Stomach (tissue), 4 donors: ENCODE measurements at regions not wholly inside any gene's neighbourhood (a gene's known extent, or its start where the extent isn't known, plus 50 kb on each side); places are given as distances from the start of the nearest gene placed in this dataset.

Experiments
- CTCF ChIP-seq, 7 experiments: fragments of 450-650 bp in 4 of 7; fragments of 200-600 bp in 3 of 7; sonication (generic) in 3 of 7; IDR thresholded peaks; one replicate each; pipeline ENCODE4 v1.5.1; 2016 to 2019; ENCODE audit warnings: antibody characterized with exemption in 7 of 7, control low read depth in 2 of 7, mild to moderate bottlenecking in 1 of 7
- EP300 ChIP-seq: sonication (generic); formaldehyde crosslinking; IDR thresholded peaks from one replicate; pipeline ENCODE4 v1.6.1; 2017; ENCODE audit warnings: antibody characterized with exemption

DNA sequence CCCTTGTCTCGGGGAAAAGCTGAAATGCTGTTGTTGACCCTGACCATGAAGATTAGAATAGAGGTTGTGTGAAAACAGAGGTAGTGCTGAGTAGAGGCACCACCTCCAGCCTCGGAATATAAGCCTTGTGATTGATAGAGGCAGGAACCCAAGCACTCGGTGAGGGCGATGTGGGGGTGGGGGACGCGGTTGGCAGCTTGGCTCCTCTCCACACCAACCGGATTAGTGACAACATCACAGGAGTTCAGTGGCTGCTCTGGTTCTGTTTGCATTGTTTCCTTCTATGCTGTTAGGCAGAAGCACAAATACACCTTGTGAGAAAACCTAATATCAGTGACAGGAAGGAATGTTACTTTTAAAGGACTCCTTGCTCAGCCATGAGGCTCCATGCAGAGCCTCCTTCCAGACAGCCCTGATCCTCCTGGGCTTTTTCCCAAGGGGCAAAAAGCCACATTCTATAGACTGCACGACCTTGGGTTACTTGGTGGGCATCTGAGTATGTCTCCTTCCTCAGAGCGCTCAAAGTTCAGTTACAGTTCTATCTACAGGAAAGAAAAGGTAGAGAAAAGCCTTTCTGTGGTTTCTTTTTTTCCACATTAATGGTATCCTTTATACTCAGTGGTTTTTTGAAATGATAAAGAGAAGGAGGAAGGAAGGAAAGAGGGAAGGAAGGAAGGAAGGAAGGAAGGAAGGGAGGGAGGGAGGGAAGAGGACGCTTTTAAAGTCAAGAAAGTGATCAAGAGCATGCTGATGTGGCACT lies 150.4 kb upstream of the NOCT start:
- TF ChIP-seq CTCF (IDR thresholded peaks at IDR 0.05) (no peak), EP300 (no peak)
